PFSK-1 (cell line): ENCODE measurements at regions not wholly inside any gene's neighbourhood (a gene's known extent, or its start where the extent isn't known, plus 50 kb on each side); places are given as distances from the start of the nearest gene placed in this dataset.

Source experiments
- FOXP2 ChIP-seq: optimal IDR thresholded peaks from 2 replicates; pipeline ENCODE3; 2011; ENCODE audit warnings: borderline replicate concordance, control low read depth, inconsistent platforms; ENCODE audit not compliant: insufficient read depth; ENCODE audit errors: extremely low read length, extremely low read depth
- POLR2AphosphoS5 ChIP-seq: IDR thresholded peaks from 2 replicates; pipeline ENCODE4 v1.6.1; 2012; ENCODE audit warnings: low read depth, mild to moderate bottlenecking, control low read depth, low read length, moderate library complexity
- REST ChIP-seq, 2 experiments: IDR thresholded peaks; 2 replicates each; pipeline versions ENCODE4 v1.6.1 to v1.8.0; 2011 to 2012; ENCODE audit warnings: low read depth in 2 of 2, low read length in 2 of 2, control low read depth in 1 of 2, inconsistent platforms in 1 of 2, mild to moderate bottlenecking in 1 of 2, moderate library complexity in 1 of 2; ENCODE audit not compliant: insufficient read depth in 1 of 2
- SIN3A ChIP-seq: IDR thresholded peaks from 2 replicates; pipeline ENCODE4 v1.6.1; 2012; ENCODE audit warnings: mild to moderate bottlenecking, low read length, moderate library complexity, borderline replicate concordance; ENCODE audit not compliant: insufficient read depth
- TAF1 ChIP-seq: IDR thresholded peaks from 2 replicates; pipeline ENCODE4 v1.6.1; 2012; ENCODE audit warnings: low read length, control low read depth, borderline replicate concordance; ENCODE audit not compliant: insufficient read depth

- TF ChIP-seq POLR2AphosphoS5 (no peak), SIN3A (no peak), REST (IDR thresholded peaks at IDR 0.05; ENCODE audit: insufficient read depth in 1 of 2, low read depth in 2 of 2, low read length in 2 of 2) (no peak), FOXP2 (no peak), TAF1 (no peak)
Measured at GRCh38 chr4:125440814-125441213, 126.1 kb downstream of the FAT4 start.
